Nephron (organoid): ENCODE measurements at regions not wholly inside any gene's neighbourhood (a gene's known extent, or its start where the extent isn't known, plus 50 kb on each side); places are given as distances from the start of the nearest gene placed in this dataset.

ENCODE experiments used
- H3K27ac Mint-ChIP-seq, 3 experiments: 2 replicates each; pipeline ENCODE4 v1.8.0; 2020; ENCODE audit warnings: mixed read lengths in 3 of 3, mild to moderate bottlenecking in 2 of 3, moderate library complexity in 1 of 3
- H3K27me3 Mint-ChIP-seq: 2 replicates; pipeline ENCODE4 v1.8.0; 2021; ENCODE audit warnings: low read depth, mild to moderate bottlenecking, moderate library complexity, mixed read lengths
- H3K36me3 Mint-ChIP-seq: 2 replicates; pipeline ENCODE4 v1.8.0; 2020; ENCODE audit warnings: low read depth, mixed read lengths
- H3K4me1 Mint-ChIP-seq: 2 replicates; pipeline ENCODE4 v1.8.0; 2020; ENCODE audit warnings: mixed read lengths
- H3K4me3 Mint-ChIP-seq, 3 experiments: 2 replicates each; pipeline ENCODE4 v1.8.0; 2020; ENCODE audit warnings: mild to moderate bottlenecking in 3 of 3, mixed read lengths in 3 of 3, moderate library complexity in 2 of 3
- H3K9me3 Mint-ChIP-seq: 2 replicates; pipeline ENCODE4 v1.8.0; 2020; ENCODE audit warnings: mixed read lengths
- CTCF ChIP-seq, 3 experiments: fragments of 200-600 bp; sonication (generic); IDR thresholded peaks; one replicate each; pipeline ENCODE4 v1.5.0; 2021; ENCODE audit warnings: antibody characterized with exemption in 3 of 3; ENCODE audit not compliant: unreplicated experiment in 3 of 3

DNA sequence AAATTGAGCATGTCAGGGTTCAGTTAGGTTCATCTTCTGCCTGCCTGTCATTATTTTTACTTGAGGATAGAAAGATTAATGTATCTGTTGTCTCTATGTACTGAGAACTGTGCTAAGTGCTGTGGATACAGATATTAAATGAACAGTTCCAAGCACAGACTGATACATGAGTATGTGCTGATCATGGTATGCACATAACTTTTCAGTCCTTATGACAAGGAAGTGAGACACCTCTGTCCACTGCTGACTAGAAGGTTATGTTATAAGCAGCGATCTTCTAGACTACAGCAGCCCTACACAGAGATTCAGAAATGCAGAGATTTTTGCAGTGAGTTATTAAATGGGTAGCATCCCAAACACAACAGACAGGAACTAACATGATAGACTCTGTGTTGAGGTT, 335.6 kb upstream of the MTNR1B start:
- Mint-ChIP-seq H3K27me3 (peaks cover 10% of the 10 kb centered on the region), H3K27ac (no peak overlapping the region), H3K4me3 (no peak overlapping the region), H3K36me3 (no peaks in the 10 kb centered on the region), H3K4me1 (peaks cover 2% of the 10 kb centered on the region), H3K9me3 (no peaks in the 10 kb centered on the region)
- TF ChIP-seq CTCF (IDR thresholded peaks at IDR 0.05; ENCODE audit: unreplicated experiment in 3 of 3) = no peak

DNA sequence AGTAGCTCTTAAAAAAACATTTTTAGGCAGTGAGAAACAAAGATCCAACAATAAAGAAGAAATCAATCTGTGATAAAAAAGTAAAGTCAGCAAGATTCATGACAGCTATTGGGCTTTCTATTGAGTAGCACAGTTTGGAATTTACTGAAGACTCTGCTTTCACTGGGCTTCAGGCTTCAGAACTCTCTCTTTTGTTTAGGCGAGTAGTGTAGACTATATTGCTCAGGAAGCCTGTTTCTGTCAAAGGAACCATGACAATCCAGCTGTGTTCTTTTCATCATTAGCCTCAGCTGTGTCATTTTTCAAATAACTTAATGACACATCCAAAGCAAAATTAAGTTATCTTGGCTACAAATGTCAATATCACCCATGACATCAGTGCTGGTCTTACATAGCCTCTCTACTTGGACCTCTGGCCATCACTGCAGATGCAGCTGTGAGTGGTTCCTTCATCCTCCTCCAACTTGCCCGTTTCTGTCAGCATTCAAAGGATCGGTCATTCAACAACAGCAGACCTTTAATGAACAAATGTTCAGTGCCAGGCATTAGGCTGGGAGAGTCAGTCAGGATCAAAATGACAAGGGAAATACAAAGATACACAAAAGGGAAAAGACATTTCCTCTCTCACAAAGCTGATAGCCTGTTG, 332.8 kb upstream of the MTNR1B start:
- Mint-ChIP-seq H3K27ac (no peak overlapping the region), H3K36me3 (no peaks in the 10 kb centered on the region), H3K9me3 (no peaks in the 10 kb centered on the region), H3K4me1 (peaks cover 4% of the 10 kb centered on the region), H3K4me3 (no peak overlapping the region), H3K27me3 (peaks cover 5% of the 10 kb centered on the region)
- TF ChIP-seq CTCF (IDR thresholded peaks at IDR 0.05; ENCODE audit: unreplicated experiment in 3 of 3) = no peak

DNA sequence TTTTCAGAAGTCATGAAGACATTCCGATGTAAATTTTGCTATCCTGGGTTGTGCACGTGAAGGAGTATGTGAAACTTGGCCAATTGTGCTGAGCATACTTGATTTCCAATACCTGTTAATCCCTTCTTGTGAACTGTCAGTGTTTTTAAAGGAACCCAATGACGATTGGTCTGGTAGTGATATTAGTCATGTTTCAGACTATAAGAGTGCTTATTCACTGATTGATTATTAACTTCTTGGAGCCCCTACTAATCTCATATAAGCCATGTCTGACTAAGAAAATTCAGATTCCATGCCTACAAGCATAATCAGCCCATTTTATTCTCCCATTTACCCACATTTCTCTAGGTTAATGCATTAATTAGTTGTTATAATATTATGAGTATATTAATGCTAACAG, 330.8 kb upstream of the MTNR1B start:
- H3K4me3 Mint-ChIP-seq = no peak overlapping the region
- H3K4me1 Mint-ChIP-seq = peaks cover 18% of the 10 kb centered on the region
- H3K9me3 Mint-ChIP-seq = no peaks in the 10 kb centered on the region
- peaks cover 5% of the 10 kb centered on the region for H3K27me3 Mint-ChIP-seq
- H3K27ac Mint-ChIP-seq = no peak overlapping the region
- no peaks in the 10 kb centered on the region for H3K36me3 Mint-ChIP-seq
- TF ChIP-seq CTCF (IDR thresholded peaks at IDR 0.05; ENCODE audit: unreplicated experiment in 3 of 3) = no peak

DNA sequence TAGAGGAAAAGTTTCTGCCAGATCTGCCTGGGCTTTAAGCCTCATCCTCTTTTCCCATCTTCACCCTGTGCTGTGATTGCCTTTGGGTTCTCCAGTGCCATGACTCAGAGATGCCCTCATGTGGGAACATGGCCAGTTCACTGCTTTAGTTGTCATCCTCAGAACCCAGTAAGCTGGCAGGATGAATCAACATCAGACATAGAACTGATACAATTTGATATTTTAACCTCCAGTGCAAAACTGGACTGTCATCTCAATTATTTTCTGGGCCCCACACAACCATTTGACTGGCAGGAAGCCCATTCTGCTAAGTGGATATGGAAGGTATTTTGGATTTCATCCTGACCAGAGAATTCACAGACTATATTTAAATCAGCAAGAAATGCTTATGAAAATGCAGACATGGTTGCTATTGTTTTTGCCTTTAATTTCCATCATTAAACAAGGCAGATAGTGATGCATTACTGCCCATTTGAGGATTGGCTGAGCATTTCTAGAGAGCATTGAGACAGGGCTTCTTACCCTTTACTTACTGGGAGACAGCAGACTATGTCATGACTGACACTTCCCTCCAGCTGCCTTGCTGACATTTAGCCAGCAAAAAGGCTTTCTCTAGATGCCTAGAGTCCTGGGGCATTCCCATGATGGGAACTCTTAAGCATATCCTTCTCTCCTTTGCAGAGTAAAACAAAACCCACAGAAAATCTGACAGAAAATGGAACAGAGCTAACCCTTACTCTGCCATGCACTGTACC, 327.1 kb upstream of the MTNR1B start:
- H3K9me3 Mint-ChIP-seq = no peaks in the 10 kb centered on the region
- peaks cover 29% of the 10 kb centered on the region for H3K4me1 Mint-ChIP-seq
- H3K36me3 Mint-ChIP-seq = no peaks in the 10 kb centered on the region
- TF ChIP-seq CTCF (IDR thresholded peaks at IDR 0.05; ENCODE audit: unreplicated experiment in 3 of 3) = no peak
- no peak overlapping the region for H3K4me3 Mint-ChIP-seq
- no peak overlapping the region for H3K27ac Mint-ChIP-seq
- H3K27me3 Mint-ChIP-seq = peaks cover 4% of the 10 kb centered on the region

DNA sequence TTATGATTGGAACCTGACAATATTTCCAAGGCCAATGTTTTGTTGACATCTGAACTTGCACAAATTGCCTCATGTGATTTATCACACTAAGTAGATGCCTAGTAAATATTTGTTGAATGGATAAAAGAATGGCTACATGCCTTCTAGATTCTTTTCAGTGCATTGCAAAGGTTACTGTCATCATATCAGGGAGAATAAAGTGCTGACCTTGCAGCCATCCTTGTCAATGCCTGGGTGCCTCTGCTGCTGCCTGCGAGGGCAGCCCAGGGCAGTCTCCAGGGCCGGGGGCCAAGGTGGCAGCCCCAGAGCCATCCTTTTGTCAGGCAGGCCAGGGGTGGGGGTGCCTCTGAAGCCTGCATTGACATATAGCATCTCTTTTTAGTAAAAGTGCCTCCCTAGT, 325.6 kb upstream of the MTNR1B start:
- Mint-ChIP-seq H3K9me3 (no peaks in the 10 kb centered on the region), H3K27ac (no peak overlapping the region), H3K36me3 (no peaks in the 10 kb centered on the region), H3K4me1 (peaks cover 29% of the 10 kb centered on the region), H3K27me3 (no peaks in the 10 kb centered on the region), H3K4me3 (no peak overlapping the region)
- no peak for TF ChIP-seq CTCF (IDR thresholded peaks at IDR 0.05; ENCODE audit: unreplicated experiment in 3 of 3)
